OCI-LY1 (cell line): ENCODE measurements at regions not wholly inside any gene's neighbourhood (a gene's known extent, or its start where the extent isn't known, plus 50 kb on each side); places are given as distances from the start of the nearest gene placed in this dataset.

Experiments
- H2AFZ ChIP-seq: fragments of 200-600 bp; sonication (generic), shearing (Covaris generic); 2 replicates; pipeline ENCODE4 v1.6.0; 2014; ENCODE audit warnings: antibody characterized with exemption, mild to moderate bottlenecking, low read length
- H3F3A ChIP-seq: fragments of 200-600 bp; sonication (generic), shearing (Covaris generic); 2 replicates; pipeline ENCODE4 v1.6.0; 2014; ENCODE audit warnings: mild to moderate bottlenecking, antibody characterized with exemption, low read length, moderate library complexity; ENCODE audit not compliant: insufficient read depth
- H3K27ac ChIP-seq: fragments of 200-600 bp; sonication (generic); 2 replicates; pipeline ENCODE4 v1.5.1; 2014; ENCODE audit warnings: low read length, mixed run types, mild to moderate bottlenecking, low read depth; ENCODE audit not compliant: poor library complexity, severe bottlenecking
- H3K27me3 ChIP-seq: fragments of 200-600 bp; sonication (generic); 2 replicates; pipeline ENCODE4 v1.6.0; 2014; ENCODE audit warnings: antibody characterized with exemption, mild to moderate bottlenecking, low read length, moderate library complexity; ENCODE audit not compliant: insufficient read depth
- H3K36me3 ChIP-seq: fragments of 200-600 bp; sonication (generic); 2 replicates; pipeline ENCODE4 v1.6.1; 2014; ENCODE audit warnings: mild to moderate bottlenecking, antibody characterized with exemption, low read length, moderate library complexity, mixed read lengths; ENCODE audit not compliant: insufficient read depth
- H3K4me1 ChIP-seq: fragments of 200-600 bp; sonication (generic); 2 replicates; pipeline ENCODE4 v1.5.1; 2014; ENCODE audit warnings: mild to moderate bottlenecking, low read length, moderate library complexity; ENCODE audit not compliant: insufficient read depth, severe bottlenecking
- H3K4me2 ChIP-seq: fragments of 200-600 bp; sonication (generic), shearing (Covaris generic); 2 replicates; pipeline ENCODE4 v1.6.1; 2014; ENCODE audit warnings: low read length
- H3K4me3 ChIP-seq: fragments of 200-600 bp; sonication (generic); 2 replicates; pipeline ENCODE4 v1.5.1; 2014; ENCODE audit warnings: low read length, low read depth, mild to moderate bottlenecking, mixed read lengths; ENCODE audit not compliant: poor library complexity, severe bottlenecking
- H3K79me2 ChIP-seq: fragments of 200-600 bp; shearing (Covaris generic); 2 replicates; pipeline ENCODE4 v1.6.1; 2016; ENCODE audit warnings: mixed run types, low read length, mixed read lengths; ENCODE audit not compliant: insufficient read depth
- H3K9ac ChIP-seq: fragments of 200-600 bp; sonication (generic), shearing (Covaris generic); 2 replicates; pipeline ENCODE4 v1.6.1; 2014; ENCODE audit warnings: mild to moderate bottlenecking, low read length, mixed read lengths
- H3K9me2 ChIP-seq: fragments of 200-600 bp; sonication (generic), shearing (Covaris generic); 2 replicates; pipeline ENCODE4 v1.6.1; 2014; ENCODE audit warnings: low read depth, mild to moderate bottlenecking, low read length, mixed read lengths
- H3K9me3 ChIP-seq: fragments of 200-600 bp; shearing (Covaris generic); 2 replicates; pipeline ENCODE4 v1.6.1; 2014; ENCODE audit warnings: low read length, mixed read lengths
- H4K20me1 ChIP-seq: fragments of 200-600 bp; sonication (generic), shearing (Covaris generic); 2 replicates; pipeline ENCODE4 v1.6.0; 2016; ENCODE audit warnings: mild to moderate bottlenecking, low read length; ENCODE audit not compliant: insufficient read depth
- CTCF ChIP-seq: fragments of 200-600 bp; sonication (generic), shearing (Covaris generic); IDR thresholded peaks from 2 replicates; pipeline ENCODE4 v1.5.1; 2017; ENCODE audit warnings: mild to moderate bottlenecking, antibody characterized with exemption, low read length, moderate library complexity, mixed read lengths
- EZH2 ChIP-seq: fragments of 200-600 bp; sonication (generic), shearing (Covaris generic); IDR thresholded peaks from 2 replicates; pipeline ENCODE4 v1.8.0; 2017; ENCODE audit warnings: borderline replicate concordance, mixed run types, mild to moderate bottlenecking, antibody characterized with exemption, low read length, moderate library complexity, mixed read lengths

- Histone ChIP-seq H3K9ac (no peak overlapping the region), H3K27me3 (no peaks in the 10 kb centered on the region), H3K36me3 (no peaks in the 10 kb centered on the region), H3K9me2 (no peaks in the 10 kb centered on the region), H4K20me1 (no peaks in the 10 kb centered on the region), H3K79me2 (no peaks in the 10 kb centered on the region), H3K27ac (no peak overlapping the region), H3F3A (no peaks in the 10 kb centered on the region), H3K4me3 (no peak overlapping the region), H2AFZ (no peak overlapping the region), H3K4me1 (no peaks in the 10 kb centered on the region), H3K4me2 (no peak overlapping the region), H3K9me3 (no peaks in the 10 kb centered on the region)
- TF ChIP-seq CTCF (no peak), EZH2 (no peak)
Observed at GRCh38 chr13:107097916-107098315, 530.0 kb upstream of the ARGLU1 start.

- no peak for TF ChIP-seq EZH2
- no peak for TF ChIP-seq CTCF
- Histone ChIP-seq H3K27ac (no peak overlapping the region), H3K9ac (no peak overlapping the region)
Observed at GRCh38 chr13:107095876-107096275, 527.9 kb upstream of the ARGLU1 start.

GRCh38 chr13:107091861-107092260 lies 523.9 kb upstream of the ARGLU1 start:
- no peak overlapping the region for H3K4me2 ChIP-seq
- H3K27me3 ChIP-seq: no peaks in the 10 kb centered on the region
- TF ChIP-seq CTCF (no peak), EZH2 (no peak)
- H3K4me3 ChIP-seq: no peak overlapping the region
- H2AFZ ChIP-seq: no peak overlapping the region
- no peaks in the 10 kb centered on the region for H3K9me3 ChIP-seq
- no peaks in the 10 kb centered on the region for H3F3A ChIP-seq
- H3K9me2 ChIP-seq: no peaks in the 10 kb centered on the region
- no peaks in the 10 kb centered on the region for H3K36me3 ChIP-seq
- no peaks in the 10 kb centered on the region for H3K4me1 ChIP-seq
- H3K9ac ChIP-seq: no peak overlapping the region
- no peaks in the 10 kb centered on the region for H3K79me2 ChIP-seq
- no peak overlapping the region for H3K27ac ChIP-seq
- H4K20me1 ChIP-seq: no peaks in the 10 kb centered on the region

More at GRCh38 chr13:107095876-107096275, 527.9 kb upstream of the ARGLU1 start:
- H3K4me3 ChIP-seq: no peak overlapping the region
- H3K9me2 ChIP-seq: no peaks in the 10 kb centered on the region
- no peaks in the 10 kb centered on the region for H3K36me3 ChIP-seq
- no peaks in the 10 kb centered on the region for H3K9me3 ChIP-seq
- no peaks in the 10 kb centered on the region for H3K79me2 ChIP-seq
- no peaks in the 10 kb centered on the region for H3K4me1 ChIP-seq
- no peaks in the 10 kb centered on the region for H3F3A ChIP-seq
- no peak overlapping the region for H3K4me2 ChIP-seq
- no peaks in the 10 kb centered on the region for H3K27me3 ChIP-seq
- no peaks in the 10 kb centered on the region for H4K20me1 ChIP-seq
- H2AFZ ChIP-seq: no peak overlapping the region
